HCEC 1CT (cell line): ENCODE measurements at regions not wholly inside any gene's neighbourhood (a gene's known extent, or its start where the extent isn't known, plus 50 kb on each side); places are given as distances from the start of the nearest gene placed in this dataset.
"Not testable (repeated sequence)": the region's sequence is repeated elsewhere in the genome, so short reads cannot be mapped to it uniquely, and the experiment has no call there.

Experiments
- DNase-seq: peaks from one replicate; pipeline ENCODE4 v3.0.0-alpha.2; 2017

DNA sequence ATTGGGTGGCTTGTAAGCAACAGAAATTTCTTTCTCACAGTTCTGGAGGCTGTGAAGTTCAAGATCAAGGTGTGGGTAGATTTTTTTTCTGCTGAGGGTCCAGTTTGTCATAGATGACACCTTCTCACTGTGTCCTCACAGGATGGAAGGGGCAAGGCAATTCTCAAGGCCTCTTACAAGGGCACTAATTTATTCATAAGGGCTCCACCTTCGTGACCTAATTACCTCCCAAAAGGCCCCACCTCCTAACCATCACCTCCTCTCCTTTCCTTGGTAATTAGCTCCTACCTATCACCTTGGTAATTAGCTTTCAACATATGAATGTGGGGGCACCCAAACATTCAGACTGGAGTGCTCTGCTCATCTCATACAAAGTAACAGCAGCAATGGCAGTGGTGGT lies 92.3 kb upstream of the CD44 start:
- no peak for DNase-seq

DNA sequence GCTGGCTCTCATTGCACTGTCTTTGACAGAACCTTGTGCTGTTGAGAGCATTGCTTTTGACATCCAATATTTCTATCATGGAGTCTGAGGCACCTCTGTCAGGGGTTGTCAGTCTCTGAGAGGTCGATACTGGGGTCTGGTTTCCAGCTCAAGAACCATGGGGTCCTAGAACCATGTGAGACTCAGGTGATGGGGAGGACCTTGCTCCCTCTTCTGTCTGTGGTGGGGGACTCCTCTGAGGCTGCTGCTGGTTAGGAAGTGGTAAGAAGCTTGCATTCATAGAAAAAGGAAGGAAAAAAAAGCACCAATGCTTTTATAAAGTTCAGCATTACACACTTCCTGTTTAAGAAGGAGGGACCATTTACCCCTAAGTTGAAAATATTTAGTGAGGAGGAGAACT lies 91.8 kb upstream of the CD44 start:
- no peak for DNase-seq

DNA sequence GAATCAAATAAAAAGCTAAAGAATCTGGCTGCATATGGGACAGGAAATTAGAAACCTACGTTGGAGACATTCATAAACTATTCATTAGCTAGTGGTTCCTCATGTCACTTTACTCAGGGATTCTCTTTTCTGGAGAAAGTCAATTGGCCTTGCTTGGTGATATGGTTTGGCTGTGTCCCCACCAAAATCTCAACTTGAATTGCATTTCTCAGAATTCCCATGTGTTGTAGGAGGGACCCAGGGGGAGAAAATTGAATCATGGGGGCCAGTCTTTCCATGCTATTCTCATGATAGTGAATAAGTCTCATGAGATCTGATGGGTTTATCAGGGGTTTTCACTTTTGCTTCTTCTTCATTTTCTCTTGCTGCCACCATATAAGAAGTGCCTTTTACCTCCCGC lies 91.2 kb upstream of the CD44 start:
- DNase-seq = no peak

- DNase-seq = not testable (repeated sequence)
These were observed 90.6 kb upstream of the CD44 start for GRCh38 chr11:35048346-35048745.

DNA sequence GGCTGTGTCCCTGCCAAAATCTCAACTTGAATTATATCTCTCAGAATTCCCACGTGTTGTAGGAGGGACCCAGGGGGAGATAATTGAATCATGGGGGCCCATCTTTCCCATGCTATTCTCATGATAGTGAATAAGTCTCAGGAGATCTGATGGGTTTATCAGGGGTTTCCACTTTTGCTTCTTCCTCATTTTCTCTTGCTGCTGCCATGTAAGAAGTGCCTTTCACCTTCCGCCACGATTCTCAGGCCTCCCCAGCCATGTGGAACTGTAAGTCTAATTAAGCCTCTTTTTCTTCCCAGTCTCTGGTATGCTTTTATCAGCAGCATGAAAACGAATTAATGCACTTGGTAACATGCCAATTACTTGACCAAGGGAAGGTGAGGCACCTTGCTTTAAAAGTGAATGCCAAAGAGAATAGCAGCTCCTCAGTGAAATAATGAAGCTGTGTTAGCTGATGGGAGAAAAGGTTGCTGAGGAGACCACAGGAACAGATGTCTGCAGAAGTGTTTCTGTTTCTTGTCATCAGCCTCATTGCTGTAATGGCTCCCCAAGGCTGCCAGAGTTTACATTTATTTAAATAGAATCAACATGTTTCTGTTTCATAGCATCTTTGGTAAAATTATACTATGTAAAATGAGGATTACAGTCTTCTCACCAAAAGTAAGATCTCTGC lies 89.0 kb upstream of the CD44 start:
- DNase-seq = no peak

DNA sequence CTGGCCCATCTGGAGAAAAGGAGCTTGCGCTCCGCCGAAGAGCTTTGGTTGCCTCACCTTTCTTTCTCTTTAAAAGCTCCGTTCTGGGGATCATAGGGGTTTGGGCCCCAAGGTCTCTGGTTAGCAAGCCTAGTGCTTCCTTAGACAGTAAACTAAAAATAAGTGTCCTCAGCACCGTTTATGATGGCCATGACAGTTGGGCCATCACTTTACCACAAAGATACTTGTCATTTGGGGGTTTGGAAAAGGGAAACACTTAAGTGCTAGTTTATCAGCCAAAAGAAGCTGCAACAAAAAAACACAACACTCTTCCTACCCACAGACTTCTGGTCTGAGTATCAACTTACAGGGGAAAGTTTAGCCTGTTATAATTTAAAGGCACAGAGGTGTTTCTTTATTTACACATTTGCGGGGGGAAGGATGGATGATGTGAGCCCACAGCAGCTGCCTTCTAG lies 88.4 kb upstream of the CD44 start:
- DNase-seq = no peak

DNA sequence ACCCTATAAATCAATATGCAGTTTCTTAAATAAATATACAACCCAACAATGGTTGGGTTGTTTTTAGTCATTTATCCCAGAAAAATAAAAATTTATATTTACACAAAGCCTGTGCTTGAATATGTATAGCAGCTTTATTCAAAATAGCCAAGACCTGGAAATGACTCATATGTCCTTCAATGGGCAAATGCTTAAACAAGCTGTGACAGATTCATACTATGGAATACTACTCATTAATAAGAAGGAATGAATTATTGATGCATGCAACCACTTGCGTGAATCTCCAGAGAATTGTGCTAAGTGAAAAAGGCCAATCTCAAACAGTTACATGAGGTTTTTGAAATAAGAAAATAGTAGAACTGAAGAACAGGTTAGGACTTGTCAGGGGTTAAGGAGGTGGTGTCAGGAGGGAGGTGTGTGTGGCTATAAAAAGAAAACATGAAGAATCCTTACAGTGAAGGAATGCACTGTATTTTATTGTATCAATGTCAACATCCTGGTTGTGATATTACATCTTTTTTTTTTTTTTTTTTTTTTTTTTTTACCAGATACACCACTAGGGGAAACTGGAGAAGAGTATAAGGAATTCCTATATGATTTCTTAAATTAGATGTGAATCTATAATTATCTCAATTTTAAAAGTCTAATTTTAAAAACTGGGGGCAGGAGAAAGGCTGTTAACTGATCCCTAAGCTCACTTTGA lies 82.4 kb upstream of the CD44 start:
- DNase-seq = no peak

GRCh38 chr11:35057926-35058668 lies 80.9 kb upstream of the CD44 start:
- DNase-seq = no peak

DNA sequence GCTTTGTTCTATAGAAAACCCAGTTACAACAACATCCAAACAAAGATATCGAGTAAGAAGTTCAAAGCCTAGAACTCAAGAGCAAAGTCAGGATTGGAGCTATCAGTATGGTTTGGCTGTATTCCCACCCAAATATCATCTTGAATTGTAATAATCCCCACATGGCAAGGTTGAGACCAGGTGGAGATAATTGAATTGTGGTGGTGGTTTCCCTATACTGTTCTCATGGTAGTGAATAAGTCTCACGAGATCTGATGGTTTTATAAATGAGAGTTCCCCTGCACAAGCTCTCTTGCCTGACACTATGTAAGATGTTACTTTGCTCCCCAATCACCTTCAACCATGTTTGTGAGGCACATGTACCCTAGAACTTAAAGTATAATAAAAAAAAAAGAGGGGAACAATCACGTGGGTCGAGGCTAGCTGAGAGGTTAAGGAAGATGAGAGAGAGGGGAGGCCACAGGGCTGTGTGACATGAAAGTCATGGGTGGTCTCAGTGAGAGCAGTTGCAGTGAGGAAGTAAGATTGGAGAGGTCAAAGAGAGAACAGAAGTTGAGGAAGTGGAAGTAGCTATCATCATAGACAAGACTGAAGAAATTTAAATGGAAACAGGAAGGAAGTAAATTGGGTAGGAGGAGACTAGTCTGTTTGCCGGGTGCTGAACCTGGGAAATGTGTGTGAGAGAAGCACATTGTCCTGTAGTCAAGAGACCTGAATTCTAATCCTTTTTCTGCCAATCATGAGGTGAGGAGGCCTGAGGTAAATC lies 80.1 kb upstream of the CD44 start:
- no peak for DNase-seq

DNA sequence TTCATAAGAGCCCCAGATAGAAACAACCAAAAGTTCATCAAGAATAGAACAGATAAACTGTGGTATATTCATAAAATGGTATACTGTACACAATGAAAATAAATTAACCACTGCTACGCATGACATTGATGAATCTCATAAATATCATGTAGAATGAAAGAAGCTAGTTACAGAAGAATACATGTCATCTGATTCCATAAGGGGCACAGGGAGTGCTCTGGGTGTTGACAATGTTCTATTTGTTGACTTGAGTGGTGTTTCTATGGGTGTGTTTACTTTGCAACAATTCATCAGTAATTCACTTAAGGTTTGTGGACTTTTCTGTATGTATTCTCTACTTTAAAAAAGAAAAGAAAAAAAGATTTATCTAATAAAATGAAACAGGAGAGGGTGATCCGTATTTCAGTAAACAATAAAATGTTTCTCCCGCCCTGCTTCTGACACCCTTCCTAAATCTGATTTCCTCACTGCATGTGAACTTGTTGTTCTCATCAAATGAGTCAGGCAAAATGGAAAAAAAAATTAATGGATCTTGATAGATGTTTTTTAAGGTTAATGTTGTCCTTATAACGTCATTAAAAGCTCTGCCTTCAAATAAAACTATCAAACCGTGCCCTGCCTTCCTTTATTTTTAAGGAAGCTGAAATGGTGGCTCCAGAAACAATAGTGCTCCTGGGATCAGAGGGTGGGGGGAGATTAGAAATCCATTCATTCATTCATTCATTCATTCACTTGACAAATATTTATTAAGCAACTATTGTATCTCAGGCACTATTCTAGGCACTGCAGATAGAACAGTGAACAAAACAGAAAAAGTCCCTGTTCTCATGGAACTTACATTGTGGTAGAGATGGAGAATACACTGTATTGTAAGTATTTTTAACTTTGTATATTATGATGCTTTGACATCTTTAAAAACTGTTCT lies 77.2 kb upstream of the CD44 start:
- DNase-seq = no peak

- DNase-seq = no peak
These were observed 75.5 kb upstream of the CD44 start for GRCh38 chr11:35063488-35063931.

GRCh38 chr11:35064114-35064800 lies 74.7 kb upstream of the CD44 start:
- no peak for DNase-seq

- no peak for DNase-seq
These were observed 73.4 kb upstream of the CD44 start for GRCh38 chr11:35065566-35065965.

DNA sequence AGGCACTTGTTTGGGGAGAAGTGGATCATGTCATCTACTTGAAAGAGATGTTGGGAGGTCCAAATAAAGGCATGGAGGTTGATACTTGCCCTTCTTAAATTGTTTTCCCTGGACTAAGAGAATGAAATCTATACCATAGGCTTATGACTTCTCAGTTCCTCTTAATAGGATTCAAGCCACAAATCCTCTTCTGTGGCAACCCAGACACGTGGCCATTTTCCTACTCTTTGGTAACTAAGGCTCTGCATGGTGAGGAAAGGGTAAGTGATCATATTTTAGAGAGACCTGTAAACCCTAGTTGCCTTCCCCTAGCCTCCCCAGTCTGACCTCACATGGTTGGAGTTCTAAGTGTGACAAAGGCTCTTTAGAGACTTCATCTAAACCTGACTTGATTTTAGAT lies 72.9 kb upstream of the CD44 start:
- no peak for DNase-seq

DNA sequence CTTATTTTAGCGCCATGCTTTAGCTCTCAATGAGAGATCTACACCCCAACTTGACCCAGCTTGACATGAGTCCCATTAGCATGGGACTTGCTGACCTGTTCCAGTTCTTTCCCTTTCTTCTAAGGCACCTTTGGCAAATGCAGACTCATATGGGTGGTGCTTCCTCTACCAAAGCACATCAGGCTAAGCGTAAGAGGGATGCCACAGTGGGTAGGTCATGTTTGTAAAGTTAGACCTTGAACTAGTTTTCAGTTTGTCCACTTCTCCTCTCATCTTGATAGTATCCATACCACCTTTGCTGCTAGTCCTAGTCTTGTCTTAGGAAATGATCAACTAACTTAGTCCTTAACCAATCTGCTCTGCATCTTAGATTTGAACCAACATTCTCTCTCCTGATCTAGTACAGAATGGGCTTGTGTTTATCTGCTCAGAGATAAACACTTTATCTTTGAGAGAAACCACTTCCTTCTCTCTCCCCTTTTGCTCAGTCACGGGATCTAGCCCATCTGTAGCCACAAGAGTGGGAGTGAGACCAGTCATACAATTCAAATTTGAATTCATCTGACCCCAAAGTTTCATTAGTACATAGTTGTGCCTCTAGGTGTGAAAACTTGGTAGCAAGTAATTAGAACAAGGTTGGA lies 72.1 kb upstream of the CD44 start:
- DNase-seq = no peak

GRCh38 chr11:35071722-35072121 lies 67.2 kb upstream of the CD44 start:
- no peak for DNase-seq

DNA sequence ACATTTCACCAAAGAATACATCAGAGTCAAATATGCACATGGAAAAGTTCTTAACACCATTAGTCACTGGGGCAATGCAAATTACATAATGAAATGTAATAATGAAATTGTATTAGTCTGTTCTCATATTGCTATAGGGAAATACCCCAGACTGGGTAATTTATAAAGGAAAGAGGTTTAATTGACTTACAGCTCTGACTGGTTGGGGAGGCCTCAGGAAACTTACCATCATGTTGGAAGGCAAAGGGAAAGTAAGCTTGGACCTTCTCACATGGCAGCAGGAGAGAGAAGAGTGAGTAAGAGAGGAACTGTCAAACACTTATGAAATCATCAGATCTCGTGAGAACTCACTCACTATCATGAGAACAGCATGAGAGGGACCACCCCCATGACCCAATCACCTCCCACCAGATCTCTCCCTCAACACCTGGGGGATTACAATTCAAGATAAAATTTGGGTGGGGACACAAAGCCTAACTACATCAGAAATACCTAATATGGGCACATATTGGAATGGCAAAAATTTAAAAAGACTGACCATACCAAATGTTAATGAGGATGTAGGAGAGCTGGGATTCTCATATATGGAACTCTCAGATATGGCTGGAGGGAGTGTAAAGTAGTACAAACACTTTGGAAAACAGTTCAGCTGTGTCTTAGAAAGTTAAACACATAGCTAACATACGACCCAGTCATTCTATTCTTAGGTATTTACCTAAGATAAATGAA lies 65.1 kb upstream of the CD44 start:
- DNase-seq = peak; percentile 34

DNA sequence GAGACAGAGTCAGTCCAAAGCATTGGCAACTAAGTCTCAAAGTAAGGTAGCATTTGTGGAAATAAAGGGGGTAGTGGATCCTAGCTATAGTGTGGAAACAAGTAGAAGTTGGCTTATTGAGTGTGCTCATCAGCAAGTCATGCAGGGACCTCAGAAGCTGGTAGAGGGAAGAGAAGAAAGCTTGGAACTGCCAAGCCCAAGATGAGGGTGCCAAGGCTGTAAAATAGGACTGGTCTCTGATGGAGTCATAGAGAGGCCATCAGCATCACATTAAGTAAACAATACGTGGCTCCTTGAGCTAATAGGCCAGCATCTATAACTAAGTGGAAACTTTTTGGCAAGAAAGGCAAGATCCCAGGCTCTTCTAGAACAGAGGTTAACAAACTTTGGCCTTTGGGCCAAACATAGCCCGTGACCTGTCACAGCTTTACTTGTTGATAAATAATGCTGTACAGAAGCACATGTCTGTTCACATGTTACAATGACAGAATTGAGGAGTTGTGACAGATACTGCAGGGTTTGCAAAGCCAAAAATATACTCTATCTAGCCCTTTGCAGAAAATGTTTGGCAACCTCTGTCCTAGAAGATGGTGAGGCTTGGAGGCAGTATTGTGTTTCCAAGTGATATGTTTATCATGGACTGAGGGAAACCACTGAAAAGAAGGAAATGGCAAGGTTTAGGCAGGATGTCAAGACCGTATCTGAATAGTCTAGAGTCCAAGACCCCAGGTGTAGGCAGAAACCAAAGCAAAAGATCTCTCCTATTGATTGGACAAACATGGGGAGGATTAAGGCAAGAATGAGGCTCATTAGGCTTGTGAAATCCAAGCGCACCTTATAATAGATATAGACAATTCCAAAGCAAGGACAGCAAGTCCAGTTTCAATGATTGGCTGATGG lies 62.5 kb upstream of the CD44 start:
- no peak for DNase-seq
